ENCODE measurements at regions not wholly inside any gene's neighbourhood (a gene's known extent, or its start where the extent isn't known, plus 50 kb on each side); places are given as distances from the start of the nearest gene placed in this dataset.

- no peaks in the 10 kb centered on the region for H3K4me1 ChIP-seq
- TF ChIP-seq, protein P1, sequence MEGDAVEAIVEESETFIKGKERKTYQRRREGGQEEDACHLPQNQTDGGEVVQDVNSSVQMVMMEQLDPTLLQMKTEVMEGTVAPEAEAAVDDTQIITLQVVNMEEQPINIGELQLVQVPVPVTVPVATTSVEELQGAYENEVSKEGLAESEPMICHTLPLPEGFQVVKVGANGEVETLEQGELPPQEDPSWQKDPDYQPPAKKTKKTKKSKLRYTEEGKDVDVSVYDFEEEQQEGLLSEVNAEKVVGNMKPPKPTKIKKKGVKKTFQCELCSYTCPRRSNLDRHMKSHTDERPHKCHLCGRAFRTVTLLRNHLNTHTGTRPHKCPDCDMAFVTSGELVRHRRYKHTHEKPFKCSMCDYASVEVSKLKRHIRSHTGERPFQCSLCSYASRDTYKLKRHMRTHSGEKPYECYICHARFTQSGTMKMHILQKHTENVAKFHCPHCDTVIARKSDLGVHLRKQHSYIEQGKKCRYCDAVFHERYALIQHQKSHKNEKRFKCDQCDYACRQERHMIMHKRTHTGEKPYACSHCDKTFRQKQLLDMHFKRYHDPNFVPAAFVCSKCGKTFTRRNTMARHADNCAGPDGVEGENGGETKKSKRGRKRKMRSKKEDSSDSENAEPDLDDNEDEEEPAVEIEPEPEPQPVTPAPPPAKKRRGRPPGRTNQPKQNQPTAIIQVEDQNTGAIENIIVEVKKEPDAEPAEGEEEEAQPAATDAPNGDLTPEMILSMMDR (IDR thresholded peaks at IDR 0.05), result no peak
- H3K27me3 ChIP-seq (ENCODE audit: insufficient read depth in 3 of 3, low read length in 2 of 3), result no peaks in the 10 kb centered on the region
- ATAC-seq (no peak), DNase-seq (no peak)
- H3K36me3 ChIP-seq (ENCODE audit: insufficient read depth in 1 of 2, low read depth in 1 of 2), result no peaks in the 10 kb centered on the region
- WGBS, 3 donors, result 65 to 76% (median 73%) methylated on average over 4 of the region's 4 CpGs
- H3K4me3 ChIP-seq, result no peak overlapping the region
- intact Hi-C loops (cut with DNase I), result no loop called here
- H3K27ac ChIP-seq, result no peak overlapping the region
- no peaks in the 10 kb centered on the region for H3K9me3 ChIP-seq
Observed at GRCh38 chr14:40911141-40911540, 695.5 kb upstream of the LRFN5 start.

DNA sequence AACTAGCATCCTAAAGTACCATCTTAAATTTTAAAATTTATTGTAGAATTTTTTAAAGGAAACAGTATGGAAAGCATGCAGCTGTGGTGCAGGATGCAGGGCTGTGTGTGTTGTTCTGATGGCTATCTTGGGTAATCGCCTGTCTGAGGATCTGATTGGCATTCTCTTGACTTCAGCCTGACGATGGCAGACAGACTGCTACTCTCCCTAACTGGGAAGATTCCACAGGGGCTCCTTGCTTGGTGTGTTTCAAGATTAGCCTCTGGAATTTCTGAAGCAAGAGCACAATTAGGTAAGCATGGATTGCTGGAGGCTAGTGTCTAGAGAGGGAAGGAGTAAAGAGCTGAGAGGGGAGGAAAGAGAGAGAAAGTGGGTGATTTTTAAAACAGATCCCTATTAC, 696.8 kb upstream of the LRFN5 start:
- WGBS, 3 donors, result 27 to 40% (median 28%) methylated on average over 2 of the region's 2 CpGs
- Histone ChIP-seq H3K4me1 (no peaks in the 10 kb centered on the region), H3K4me3 (no peak overlapping the region), H3K9me3 (no peaks in the 10 kb centered on the region), H3K27me3 (ENCODE audit: insufficient read depth in 3 of 3, low read length in 2 of 3) (no peaks in the 10 kb centered on the region), H3K27ac (no peak overlapping the region), H3K36me3 (ENCODE audit: insufficient read depth in 1 of 2, low read depth in 1 of 2) (no peaks in the 10 kb centered on the region)
- DNase-seq, result no peak
- TF ChIP-seq, protein P1 (IDR thresholded peaks at IDR 0.05), result no peak
- intact Hi-C loops (cut with DNase I), result no loop called here
- ATAC-seq, result no peak

GRCh38 chr14:40903709-40904108, 703.0 kb upstream of the LRFN5 start:
- Histone ChIP-seq H3K27ac (no peak overlapping the region), H3K4me3 (no peak overlapping the region), H3K9me3 (no peaks in the 10 kb centered on the region), H3K27me3 (ENCODE audit: insufficient read depth in 3 of 3, low read length in 2 of 3) (no peaks in the 10 kb centered on the region), H3K36me3 (ENCODE audit: insufficient read depth in 1 of 2, low read depth in 1 of 2) (no peaks in the 10 kb centered on the region), H3K4me1 (no peaks in the 10 kb centered on the region)
- TF ChIP-seq, protein P1 (IDR thresholded peaks at IDR 0.05), result no peak
- DNase-seq, result no peak
- intact Hi-C loops (cut with DNase I), result no loop called here
- ATAC-seq, result no peak

DNA sequence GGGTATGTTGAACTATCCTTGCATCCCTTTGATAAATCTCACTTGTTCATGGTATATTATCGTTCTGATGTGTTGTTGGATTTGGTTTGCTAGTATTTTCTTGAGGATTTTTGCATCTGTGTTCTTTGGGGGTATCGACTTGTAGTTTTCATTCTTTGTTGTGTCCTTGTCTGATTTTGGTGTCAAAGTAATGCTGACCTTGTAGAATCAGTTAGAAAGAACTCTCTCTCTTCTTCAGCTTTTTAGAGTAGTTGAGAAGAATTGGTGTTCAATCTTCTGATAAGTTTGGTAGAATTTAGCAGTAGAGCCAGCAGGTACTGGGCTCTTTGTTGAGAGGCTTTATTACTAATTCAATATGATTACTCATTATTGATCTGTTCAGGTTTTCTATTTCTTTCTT, 707.2 kb upstream of the LRFN5 start:
- H3K27me3 ChIP-seq (ENCODE audit: insufficient read depth in 3 of 3, low read length in 2 of 3), result no peaks in the 10 kb centered on the region
- H3K27ac ChIP-seq, result no peak overlapping the region
- ATAC-seq, result no peak
- no peak for DNase-seq
- intact Hi-C loops (cut with DNase I), result no loop called here
- TF ChIP-seq, protein P1 (IDR thresholded peaks at IDR 0.05), result no peak
- no peaks in the 10 kb centered on the region for H3K9me3 ChIP-seq
- 38 to 71% (median 65%) methylated on average over 2 of the region's 2 CpGs for whole genome bisulfite sequencing, 3 donors
- no peak overlapping the region for H3K4me3 ChIP-seq
- H3K36me3 ChIP-seq (ENCODE audit: insufficient read depth in 1 of 2, low read depth in 1 of 2), result no peaks in the 10 kb centered on the region
- H3K4me1 ChIP-seq, result no peaks in the 10 kb centered on the region

- no peak overlapping the region for H3K27ac ChIP-seq
- DNase-seq (no peak), ATAC-seq (no peak)
- no peaks in the 10 kb centered on the region for H3K9me3 ChIP-seq
- H3K36me3 ChIP-seq (ENCODE audit: insufficient read depth in 1 of 2, low read depth in 1 of 2), result no peaks in the 10 kb centered on the region
- intact Hi-C loops (cut with DNase I), result no loop called here
- no peak overlapping the region for H3K4me3 ChIP-seq
- WGBS, 3 donors, result 87 to 93% (median 91%) methylated on average over 2 of the region's 2 CpGs
- TF ChIP-seq, protein P1 (IDR thresholded peaks at IDR 0.05), result no peak
- H3K4me1 ChIP-seq, result no peaks in the 10 kb centered on the region
- no peaks in the 10 kb centered on the region for H3K27me3 ChIP-seq (ENCODE audit: insufficient read depth in 3 of 3, low read length in 2 of 3)
Observed at GRCh38 chr14:40894846-40895245, 711.8 kb upstream of the LRFN5 start.
